ENCODE measurements at regions not wholly inside any gene's neighbourhood (a gene's known extent, or its start where the extent isn't known, plus 50 kb on each side); places are given as distances from the start of the nearest gene placed in this dataset.

DNA sequence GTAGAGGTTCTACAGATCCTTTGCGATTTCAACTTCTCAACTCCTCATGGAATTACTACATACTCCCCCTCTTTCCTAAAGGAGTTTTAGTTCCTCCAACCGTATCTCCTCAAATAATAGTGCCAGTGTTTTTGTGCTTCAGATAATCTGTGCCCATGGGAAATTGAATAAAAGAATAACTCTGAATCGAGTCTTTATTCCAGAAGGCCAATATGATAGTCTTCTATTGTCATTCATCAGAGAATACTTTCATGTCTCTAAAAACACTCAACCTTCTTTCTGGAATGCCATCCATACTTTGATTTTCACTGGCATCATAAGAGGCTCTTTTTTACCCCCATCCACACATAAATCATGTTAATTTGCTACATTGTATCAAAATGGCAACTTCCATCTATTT is 911.3 kb upstream of the USP15 start:
- intact Hi-C loops (cut with micrococcal nuclease; ENCODE audit: unreplicated experiment) = no loop called here
- Histone ChIP-seq H3K4me1 (ENCODE audit: insufficient read depth, low read length, poor library complexity, severe bottlenecking) (no peaks in the 10 kb centered on the region), H3K4me3 (ENCODE audit: low read depth, low read length, poor library complexity, severe bottlenecking) (no peak overlapping the region), H3K9me2 (ENCODE audit: insufficient read depth, low read length) (no peaks in the 10 kb centered on the region), H2AFZ (ENCODE audit: low read length) (no peak overlapping the region), H4K20me1 (ENCODE audit: insufficient read depth, low read length) (no peaks in the 10 kb centered on the region), H3K36me3 (ENCODE audit: insufficient read depth, low read length) (no peaks in the 10 kb centered on the region), H3K9me3 (ENCODE audit: low read length) (no peaks in the 10 kb centered on the region), H3K27ac (ENCODE audit: low read depth, low read length, poor library complexity, severe bottlenecking) (no peak overlapping the region), H3K4me2 (ENCODE audit: low read length) (no peak overlapping the region), H3K79me2 (ENCODE audit: insufficient read depth, low read depth, low read length) (no peaks in the 10 kb centered on the region)
- CTCF ChIA-PET (ENCODE audit: unreplicated experiment) = no interaction called here
- TF ChIP-seq, protein P1, sequence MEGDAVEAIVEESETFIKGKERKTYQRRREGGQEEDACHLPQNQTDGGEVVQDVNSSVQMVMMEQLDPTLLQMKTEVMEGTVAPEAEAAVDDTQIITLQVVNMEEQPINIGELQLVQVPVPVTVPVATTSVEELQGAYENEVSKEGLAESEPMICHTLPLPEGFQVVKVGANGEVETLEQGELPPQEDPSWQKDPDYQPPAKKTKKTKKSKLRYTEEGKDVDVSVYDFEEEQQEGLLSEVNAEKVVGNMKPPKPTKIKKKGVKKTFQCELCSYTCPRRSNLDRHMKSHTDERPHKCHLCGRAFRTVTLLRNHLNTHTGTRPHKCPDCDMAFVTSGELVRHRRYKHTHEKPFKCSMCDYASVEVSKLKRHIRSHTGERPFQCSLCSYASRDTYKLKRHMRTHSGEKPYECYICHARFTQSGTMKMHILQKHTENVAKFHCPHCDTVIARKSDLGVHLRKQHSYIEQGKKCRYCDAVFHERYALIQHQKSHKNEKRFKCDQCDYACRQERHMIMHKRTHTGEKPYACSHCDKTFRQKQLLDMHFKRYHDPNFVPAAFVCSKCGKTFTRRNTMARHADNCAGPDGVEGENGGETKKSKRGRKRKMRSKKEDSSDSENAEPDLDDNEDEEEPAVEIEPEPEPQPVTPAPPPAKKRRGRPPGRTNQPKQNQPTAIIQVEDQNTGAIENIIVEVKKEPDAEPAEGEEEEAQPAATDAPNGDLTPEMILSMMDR (conservative IDR thresholded peaks at IDR 0.05; ENCODE audit: low read length) = no peak
- TF ChIP-seq EZH2phosphoT487 (IDR thresholded peaks at IDR 0.05; ENCODE audit: borderline replicate concordance, low read depth, low read length) = no peak
- BruUV-seq (replicated peaks) = no TSS peak
- no peak for DNase-seq (ENCODE audit: low spot score)
- POLR2A ChIA-PET = interaction anchor here (0.6 to 1.5 kb wide), 3 partner anchors 8 to 953 kb away, joined by 3 to 4 read pairs (median 3); no protein-coding TSS in a partner anchor

DNA sequence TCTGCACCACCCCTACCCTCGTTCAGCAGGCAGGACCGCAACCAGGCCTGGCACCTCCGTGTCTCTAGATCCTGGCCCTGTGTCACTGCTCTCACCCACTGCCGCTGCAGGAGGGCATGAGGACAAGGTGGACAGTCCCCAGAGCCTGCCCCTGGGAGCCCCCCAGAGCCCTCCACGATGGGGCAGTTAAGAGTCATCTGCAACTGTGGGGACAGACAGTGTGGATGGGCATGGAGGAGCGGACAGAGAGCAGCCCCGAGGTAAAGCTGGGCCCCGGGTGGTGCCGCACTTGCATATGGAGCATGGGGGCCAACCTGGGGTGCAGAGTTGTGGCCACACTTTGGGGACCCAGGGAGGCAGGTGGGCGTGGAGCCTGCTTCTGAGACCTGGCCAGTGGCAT is 905.1 kb upstream of the USP15 start:
- no peaks in the 10 kb centered on the region for H3K9me3 ChIP-seq (ENCODE audit: low read length)
- CTCF ChIA-PET (ENCODE audit: unreplicated experiment) = no interaction called here
- no peaks in the 10 kb centered on the region for H4K20me1 ChIP-seq (ENCODE audit: insufficient read depth, low read length)
- no peak for DNase-seq (ENCODE audit: low spot score)
- no peaks in the 10 kb centered on the region for H3K9me2 ChIP-seq (ENCODE audit: insufficient read depth, low read length)
- H3K4me3 ChIP-seq (ENCODE audit: low read depth, low read length, poor library complexity, severe bottlenecking) = no peak overlapping the region
- no peaks in the 10 kb centered on the region for H3K4me1 ChIP-seq (ENCODE audit: insufficient read depth, low read length, poor library complexity, severe bottlenecking)
- intact Hi-C loops (cut with micrococcal nuclease; ENCODE audit: unreplicated experiment) = no loop called here
- H3K4me2 ChIP-seq (ENCODE audit: low read length) = no peak overlapping the region
- H3K36me3 ChIP-seq (ENCODE audit: insufficient read depth, low read length) = no peaks in the 10 kb centered on the region
- no peak for TF ChIP-seq EZH2phosphoT487 (IDR thresholded peaks at IDR 0.05; ENCODE audit: borderline replicate concordance, low read depth, low read length)
- TF ChIP-seq, protein P1 (conservative IDR thresholded peaks at IDR 0.05; ENCODE audit: low read length) = no peak
- no peak overlapping the region for H3K27ac ChIP-seq (ENCODE audit: low read depth, low read length, poor library complexity, severe bottlenecking)
- POLR2A ChIA-PET = interaction anchor here (1.1 kb wide), 1 partner anchor 82 kb away, joined by 3 read pairs; no protein-coding TSS in a partner anchor
- no peak overlapping the region for H2AFZ ChIP-seq (ENCODE audit: low read length)
- H3K79me2 ChIP-seq (ENCODE audit: insufficient read depth, low read depth, low read length) = no peaks in the 10 kb centered on the region
- BruUV-seq (replicated peaks) = no TSS peak

DNA sequence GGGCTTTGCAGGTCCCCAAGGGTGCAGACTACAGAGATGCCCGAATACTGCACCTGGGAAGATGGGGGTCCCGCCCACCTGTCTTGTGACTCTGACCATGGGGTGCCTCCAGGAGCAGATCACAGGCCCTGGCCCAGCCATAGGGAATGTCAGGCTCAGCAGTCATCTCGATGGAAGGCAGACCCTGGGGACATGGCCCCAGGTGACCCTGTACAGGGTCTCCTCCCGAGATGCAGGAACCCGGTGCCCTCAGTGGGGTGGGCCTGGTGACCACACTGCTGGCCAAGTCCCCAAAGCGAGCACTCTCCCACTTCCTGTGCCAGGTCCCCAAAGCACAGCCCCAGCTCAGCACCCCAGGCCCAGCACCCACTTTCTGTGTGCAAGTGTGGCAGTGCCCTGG is 903.7 kb upstream of the USP15 start:
- Histone ChIP-seq H3K79me2 (ENCODE audit: insufficient read depth, low read depth, low read length) (no peaks in the 10 kb centered on the region), H3K27ac (ENCODE audit: low read depth, low read length, poor library complexity, severe bottlenecking) (no peak overlapping the region), H3K4me1 (ENCODE audit: insufficient read depth, low read length, poor library complexity, severe bottlenecking) (no peaks in the 10 kb centered on the region), H4K20me1 (ENCODE audit: insufficient read depth, low read length) (no peaks in the 10 kb centered on the region), H3K36me3 (ENCODE audit: insufficient read depth, low read length) (no peaks in the 10 kb centered on the region), H3K9me2 (ENCODE audit: insufficient read depth, low read length) (no peaks in the 10 kb centered on the region), H3K4me3 (ENCODE audit: low read depth, low read length, poor library complexity, severe bottlenecking) (no peak overlapping the region), H3K4me2 (ENCODE audit: low read length) (no peak overlapping the region), H3K9me3 (ENCODE audit: low read length) (no peaks in the 10 kb centered on the region), H2AFZ (ENCODE audit: low read length) (no peak overlapping the region)
- DNase-seq (ENCODE audit: low spot score) = no peak
- TF ChIP-seq, protein P1 (conservative IDR thresholded peaks at IDR 0.05; ENCODE audit: low read length) = no peak
- TF ChIP-seq EZH2phosphoT487 (IDR thresholded peaks at IDR 0.05; ENCODE audit: borderline replicate concordance, low read depth, low read length) = no peak
- CTCF ChIA-PET (ENCODE audit: unreplicated experiment) = no interaction called here
- BruUV-seq (replicated peaks) = no TSS peak
- intact Hi-C loops (cut with micrococcal nuclease; ENCODE audit: unreplicated experiment) = no loop called here
- POLR2A ChIA-PET = interaction anchor here (1.1 to 1.4 kb wide), 2 partner anchors 8 to 10 kb away, joined by 3 to 5 read pairs; no protein-coding TSS in a partner anchor

All from OCI-LY7 (cell line).